ENCODE measurements at regions not wholly inside any gene's neighbourhood (a gene's known extent, or its start where the extent isn't known, plus 50 kb on each side); places are given as distances from the start of the nearest gene placed in this dataset.

DNA sequence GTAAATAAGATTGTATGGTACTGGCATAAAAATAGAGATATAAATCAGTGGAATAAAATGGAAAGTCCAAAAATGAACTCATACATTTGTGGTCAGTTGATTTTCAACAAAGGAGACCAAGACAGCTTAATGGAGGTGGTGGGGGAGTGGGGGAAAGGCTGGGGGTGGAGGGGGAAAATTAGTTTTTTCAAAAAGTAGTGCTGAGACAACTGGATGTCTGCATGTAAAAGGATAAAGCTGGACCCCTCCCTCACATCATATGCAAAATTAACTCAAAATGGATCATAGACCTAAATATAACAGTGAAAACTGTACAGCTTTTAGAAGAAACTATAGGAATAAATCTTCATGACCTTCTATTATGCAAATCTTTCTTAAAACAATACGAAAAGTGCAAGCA, 107.0 kb downstream of the HMHB1 start:
- H3K36me3 ChIP-seq (ENCODE audit: low read depth) = no peaks in the 10 kb centered on the region
- intact Hi-C loops (cut with DNase I, micrococcal nuclease) = no loop called here
- no peaks in the 10 kb centered on the region for H3K9me3 ChIP-seq
- no peak overlapping the region for H3K4me3 ChIP-seq
- TF ChIP-seq, protein P1, sequence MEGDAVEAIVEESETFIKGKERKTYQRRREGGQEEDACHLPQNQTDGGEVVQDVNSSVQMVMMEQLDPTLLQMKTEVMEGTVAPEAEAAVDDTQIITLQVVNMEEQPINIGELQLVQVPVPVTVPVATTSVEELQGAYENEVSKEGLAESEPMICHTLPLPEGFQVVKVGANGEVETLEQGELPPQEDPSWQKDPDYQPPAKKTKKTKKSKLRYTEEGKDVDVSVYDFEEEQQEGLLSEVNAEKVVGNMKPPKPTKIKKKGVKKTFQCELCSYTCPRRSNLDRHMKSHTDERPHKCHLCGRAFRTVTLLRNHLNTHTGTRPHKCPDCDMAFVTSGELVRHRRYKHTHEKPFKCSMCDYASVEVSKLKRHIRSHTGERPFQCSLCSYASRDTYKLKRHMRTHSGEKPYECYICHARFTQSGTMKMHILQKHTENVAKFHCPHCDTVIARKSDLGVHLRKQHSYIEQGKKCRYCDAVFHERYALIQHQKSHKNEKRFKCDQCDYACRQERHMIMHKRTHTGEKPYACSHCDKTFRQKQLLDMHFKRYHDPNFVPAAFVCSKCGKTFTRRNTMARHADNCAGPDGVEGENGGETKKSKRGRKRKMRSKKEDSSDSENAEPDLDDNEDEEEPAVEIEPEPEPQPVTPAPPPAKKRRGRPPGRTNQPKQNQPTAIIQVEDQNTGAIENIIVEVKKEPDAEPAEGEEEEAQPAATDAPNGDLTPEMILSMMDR (IDR thresholded peaks at IDR 0.05) = no peak
- H3K4me1 ChIP-seq (ENCODE audit: low read depth) = no peaks in the 10 kb centered on the region
- DNase-seq (no peak), ATAC-seq (no peak)

DNA sequence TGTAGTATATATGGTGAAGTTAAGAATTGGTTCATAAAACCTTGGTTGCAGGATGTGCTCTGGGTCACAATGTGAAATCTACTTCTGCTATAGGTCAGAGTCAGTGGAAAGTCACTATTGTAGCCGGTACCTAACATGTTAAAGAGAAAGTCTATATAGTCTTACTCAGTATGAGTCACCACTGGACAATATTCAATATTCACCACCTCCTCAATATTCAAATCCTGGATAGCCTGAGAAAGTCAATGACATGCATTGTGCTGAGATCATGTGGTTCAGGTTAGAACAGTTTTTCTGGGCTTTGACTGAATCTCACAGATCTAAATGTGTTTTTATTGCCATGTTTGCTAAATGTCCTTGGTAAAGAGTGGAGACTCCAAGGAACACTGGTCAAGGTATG, 108.8 kb downstream of the HMHB1 start:
- ATAC-seq (peak; percentile 29), DNase-seq (no peak)
- TF ChIP-seq, protein P1 (IDR thresholded peaks at IDR 0.05) = no peak
- Histone ChIP-seq H3K9me3 (no peaks in the 10 kb centered on the region), H3K4me3 (no peak overlapping the region), H3K36me3 (ENCODE audit: low read depth) (no peaks in the 10 kb centered on the region), H3K4me1 (ENCODE audit: low read depth) (no peaks in the 10 kb centered on the region)
- intact Hi-C loops (cut with DNase I, micrococcal nuclease) = loop anchor here in 1 of 2 donors (10.0 kb wide), 1 partner anchor 366 kb away; no protein-coding TSS in a partner anchor

DNA sequence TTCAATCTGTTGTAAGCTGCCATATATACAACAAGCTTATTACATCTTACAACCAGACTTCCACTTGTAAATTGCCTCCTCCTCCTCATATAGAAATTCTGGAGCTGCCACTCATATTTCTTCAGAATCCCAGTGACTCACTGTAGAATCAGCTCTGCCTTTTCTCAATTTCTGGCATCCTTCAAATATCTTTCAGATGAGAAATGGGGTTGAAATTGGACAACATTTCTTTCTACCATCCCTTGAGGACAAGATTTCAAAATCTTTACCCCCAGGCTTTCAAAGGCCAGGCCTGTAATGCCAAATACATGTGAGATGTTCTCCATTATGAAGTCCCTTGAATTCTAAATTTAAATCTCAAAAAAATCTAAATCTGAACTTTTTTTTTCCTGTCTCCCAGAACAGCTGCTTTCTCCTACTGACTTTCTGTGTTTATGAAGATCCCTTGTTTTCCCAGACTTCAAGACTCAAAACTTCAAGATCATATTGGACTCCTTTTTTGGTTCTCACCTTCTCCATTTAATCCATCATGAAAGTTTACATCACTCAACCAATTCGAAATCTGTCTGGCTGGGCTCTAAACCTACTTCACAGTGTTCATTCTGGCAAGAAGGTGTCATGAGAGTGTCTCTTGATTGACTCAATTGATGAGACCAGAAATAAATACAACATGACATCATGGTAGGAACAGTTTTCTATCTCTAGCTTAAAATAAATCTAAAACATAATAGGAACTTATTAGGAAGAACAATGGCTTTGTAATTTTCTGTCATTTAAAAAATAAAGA, 109.8 kb downstream of the HMHB1 start:
- intact Hi-C loops (cut with DNase I, micrococcal nuclease) = loop anchor here in 1 of 2 donors (10.0 kb wide), 1 partner anchor 367 kb away; no protein-coding TSS in a partner anchor
- Histone ChIP-seq H3K36me3 (ENCODE audit: low read depth) (no peaks in the 10 kb centered on the region), H3K4me3 (no peak overlapping the region), H3K4me1 (ENCODE audit: low read depth) (no peaks in the 10 kb centered on the region), H3K9me3 (no peaks in the 10 kb centered on the region)
- TF ChIP-seq, protein P1 (IDR thresholded peaks at IDR 0.05) = no peak
- no peak for ATAC-seq
- no peak for DNase-seq

DNA sequence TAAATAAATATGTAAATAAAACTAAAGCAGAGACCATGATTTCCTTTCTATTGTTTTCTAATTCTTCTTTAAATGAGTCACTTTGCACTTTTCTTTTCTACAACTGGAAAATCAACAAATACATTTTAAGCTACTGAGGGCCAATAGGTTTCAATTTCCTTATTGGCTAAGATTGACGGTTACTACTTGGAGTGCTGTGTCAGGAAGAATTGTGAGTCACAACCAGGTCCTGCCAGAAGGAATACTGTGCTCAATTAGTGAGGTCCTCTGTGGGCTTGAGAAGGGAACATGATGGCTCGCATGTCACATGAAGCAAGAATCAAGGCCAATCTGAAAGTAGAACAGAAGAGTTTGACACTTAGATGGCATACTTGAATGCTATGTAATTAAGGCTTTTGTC, 110.8 kb downstream of the HMHB1 start:
- H3K4me1 ChIP-seq (ENCODE audit: low read depth) = no peaks in the 10 kb centered on the region
- no peak overlapping the region for H3K4me3 ChIP-seq
- intact Hi-C loops (cut with DNase I, micrococcal nuclease) = loop anchor here in 1 of 2 donors (10.0 kb wide), 1 partner anchor 368 kb away; no protein-coding TSS in a partner anchor
- TF ChIP-seq, protein P1 (IDR thresholded peaks at IDR 0.05) = no peak
- H3K36me3 ChIP-seq (ENCODE audit: low read depth) = no peaks in the 10 kb centered on the region
- peak; percentile 88 for ATAC-seq
- no peaks in the 10 kb centered on the region for H3K9me3 ChIP-seq
- DNase-seq = no peak

DNA sequence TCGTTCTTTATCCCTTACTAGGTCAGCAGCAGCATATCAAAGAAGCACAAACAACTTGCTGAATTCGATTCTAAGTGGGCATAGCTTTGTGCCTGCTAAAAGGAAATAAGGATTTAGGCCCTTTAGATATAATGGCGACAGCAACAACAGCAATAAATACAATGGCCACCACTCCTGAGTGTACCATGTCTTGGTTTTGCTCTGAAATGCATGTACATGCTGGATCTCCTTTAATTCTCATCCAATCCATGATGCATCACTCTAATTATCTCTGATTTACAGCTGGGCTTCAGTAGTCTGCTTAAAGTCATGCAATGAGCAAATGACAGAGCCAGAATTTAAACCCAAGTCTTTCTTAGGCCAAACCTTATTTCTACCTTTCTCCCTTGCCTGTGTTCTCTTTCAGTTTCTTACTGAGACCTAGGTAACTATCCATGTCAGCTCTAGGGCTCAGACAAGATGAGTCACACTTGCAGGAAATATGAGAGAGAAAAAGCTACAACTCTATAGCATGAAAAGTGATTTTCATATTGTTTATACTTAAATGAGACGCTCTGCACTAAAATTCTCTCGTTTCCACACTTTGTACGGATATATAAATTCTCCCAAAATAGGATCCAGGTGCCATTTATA, 111.8 kb downstream of the HMHB1 start:
- TF ChIP-seq, protein P1 (IDR thresholded peaks at IDR 0.05) = no peak
- intact Hi-C loops (cut with DNase I, micrococcal nuclease) = loop anchor here in 1 of 2 donors (10.0 kb wide), 1 partner anchor 369 kb away; no protein-coding TSS in a partner anchor
- peak; percentile 90 for ATAC-seq
- H3K4me1 ChIP-seq (ENCODE audit: low read depth) = no peaks in the 10 kb centered on the region
- no peaks in the 10 kb centered on the region for H3K9me3 ChIP-seq
- H3K4me3 ChIP-seq = no peak overlapping the region
- no peak for DNase-seq
- H3K36me3 ChIP-seq (ENCODE audit: low read depth) = no peaks in the 10 kb centered on the region

All from mucosa of descending colon (tissue), 3 donors.